ENCODE measurements at regions not wholly inside any gene's neighbourhood (a gene's known extent, or its start where the extent isn't known, plus 50 kb on each side); places are given as distances from the start of the nearest gene placed in this dataset.

DNA sequence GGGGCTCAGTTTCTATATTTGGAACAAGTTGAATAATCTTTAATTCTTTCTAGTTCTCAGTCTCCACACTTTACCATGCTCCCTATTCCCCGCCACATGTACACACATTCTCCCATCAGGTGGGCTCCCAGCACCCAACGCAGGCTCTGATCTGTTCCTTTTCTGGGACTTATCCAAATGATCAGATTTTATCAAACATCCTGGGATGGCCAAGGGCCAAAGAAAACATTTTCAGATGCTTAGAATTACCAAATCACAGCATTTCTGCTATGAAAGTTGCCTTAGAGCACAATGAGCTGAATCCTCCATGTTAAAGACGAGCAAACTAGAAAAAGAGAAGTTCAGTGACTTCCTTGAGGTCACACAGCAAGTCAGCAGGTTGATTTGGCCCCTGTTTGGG lies 153.4 kb downstream of the SEC61B start:
- no peak overlapping the region for H3K27ac ChIP-seq
- no peaks in the 10 kb centered on the region for H3K27me3 ChIP-seq (ENCODE audit: insufficient read depth, low read depth)
- no peaks in the 10 kb centered on the region for H4K20me1 ChIP-seq (ENCODE audit: insufficient read depth)
- no peak overlapping the region for H3K9ac ChIP-seq
- H2AFZ ChIP-seq (ENCODE audit: low read depth) = no peak overlapping the region
- no peak for TF ChIP-seq CTCF (conservative IDR thresholded peaks at IDR 0.05; ENCODE audit: low read depth, low read length)
- H3K4me3 ChIP-seq (IDR thresholded peaks at IDR 0.05; ENCODE audit: insufficient read depth, low read depth, low read length) = no peak overlapping the region
- H3K36me3 ChIP-seq (ENCODE audit: insufficient read depth) = no peaks in the 10 kb centered on the region
- no peaks in the 10 kb centered on the region for H3K4me1 ChIP-seq (ENCODE audit: low read depth, poor library complexity, severe bottlenecking)
- no peaks in the 10 kb centered on the region for H3K79me2 ChIP-seq (ENCODE audit: insufficient read depth, low read depth)
- no peak overlapping the region for H3K4me2 ChIP-seq

DNA sequence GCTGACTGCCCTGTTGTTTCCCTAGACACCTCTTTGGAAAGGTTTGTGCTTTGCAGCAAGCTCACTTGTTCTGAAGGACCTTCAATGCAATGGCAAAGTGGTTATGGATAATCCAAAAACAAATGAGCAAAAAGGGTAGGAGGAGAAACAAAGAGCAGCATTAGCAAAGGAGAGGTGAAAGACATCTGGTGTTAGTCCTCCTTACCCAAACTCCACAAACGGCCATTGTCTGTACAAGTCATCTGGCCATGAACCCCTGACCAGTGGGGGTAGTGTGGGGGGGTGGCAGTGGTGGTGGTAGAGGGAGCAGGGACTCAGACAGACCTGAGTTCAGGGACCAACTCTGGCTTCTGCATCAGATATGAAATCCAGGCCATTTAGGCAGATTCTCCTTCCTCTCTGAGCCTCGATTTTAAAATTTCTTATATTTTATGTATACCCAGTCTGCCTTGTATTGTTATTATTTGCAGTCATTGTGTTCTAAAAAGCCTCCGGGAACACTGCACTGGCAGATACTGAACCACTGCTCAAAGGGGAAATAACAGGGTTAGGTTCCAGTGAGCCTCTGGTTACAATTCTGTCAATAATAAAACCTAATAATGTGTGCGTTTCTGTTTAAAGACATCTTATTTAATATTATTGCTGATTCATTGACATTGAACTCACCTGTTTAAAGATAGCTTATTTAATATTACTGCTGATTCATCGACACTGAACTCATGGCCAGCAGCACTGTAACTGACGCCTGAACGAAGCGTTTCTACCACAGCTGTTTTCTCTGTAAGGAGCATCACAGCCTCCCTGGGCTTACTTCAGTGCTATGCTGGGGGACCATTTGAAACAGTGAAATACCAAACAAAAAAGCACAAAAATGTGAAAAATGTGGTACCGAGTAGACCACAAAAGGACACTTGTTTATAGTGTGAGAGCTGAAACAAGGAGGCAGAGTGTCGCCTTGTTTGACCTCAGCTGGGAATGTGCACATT lies 156.0 kb downstream of the SEC61B start:
- Histone ChIP-seq H3K27me3 (ENCODE audit: insufficient read depth, low read depth) (no peaks in the 10 kb centered on the region), H3K9ac (no peak overlapping the region), H3K36me3 (ENCODE audit: insufficient read depth) (no peaks in the 10 kb centered on the region), H2AFZ (ENCODE audit: low read depth) (no peak overlapping the region), H3K27ac (no peak overlapping the region), H3K4me2 (no peak overlapping the region), H3K4me3 (IDR thresholded peaks at IDR 0.05; ENCODE audit: insufficient read depth, low read depth, low read length) (no peak overlapping the region), H4K20me1 (ENCODE audit: insufficient read depth) (no peaks in the 10 kb centered on the region), H3K79me2 (ENCODE audit: insufficient read depth, low read depth) (no peaks in the 10 kb centered on the region), H3K4me1 (ENCODE audit: low read depth, poor library complexity, severe bottlenecking) (no peaks in the 10 kb centered on the region)
- TF ChIP-seq CTCF (conservative IDR thresholded peaks at IDR 0.05; ENCODE audit: low read depth, low read length) = no peak

GRCh38 chr9:99383536-99383935 lies 161.5 kb downstream of the SEC61B start:
- Histone ChIP-seq H2AFZ (ENCODE audit: low read depth) (no peak overlapping the region), H3K9ac (no peak overlapping the region), H3K79me2 (ENCODE audit: insufficient read depth, low read depth) (no peaks in the 10 kb centered on the region), H3K27ac (no peak overlapping the region), H3K36me3 (ENCODE audit: insufficient read depth) (no peaks in the 10 kb centered on the region), H3K27me3 (ENCODE audit: insufficient read depth, low read depth) (no peaks in the 10 kb centered on the region), H3K4me3 (IDR thresholded peaks at IDR 0.05; ENCODE audit: insufficient read depth, low read depth, low read length) (no peak overlapping the region), H4K20me1 (ENCODE audit: insufficient read depth) (no peaks in the 10 kb centered on the region), H3K4me2 (no peak overlapping the region), H3K4me1 (ENCODE audit: low read depth, poor library complexity, severe bottlenecking) (no peaks in the 10 kb centered on the region)
- TF ChIP-seq CTCF (conservative IDR thresholded peaks at IDR 0.05; ENCODE audit: low read depth, low read length) = no peak

DNA sequence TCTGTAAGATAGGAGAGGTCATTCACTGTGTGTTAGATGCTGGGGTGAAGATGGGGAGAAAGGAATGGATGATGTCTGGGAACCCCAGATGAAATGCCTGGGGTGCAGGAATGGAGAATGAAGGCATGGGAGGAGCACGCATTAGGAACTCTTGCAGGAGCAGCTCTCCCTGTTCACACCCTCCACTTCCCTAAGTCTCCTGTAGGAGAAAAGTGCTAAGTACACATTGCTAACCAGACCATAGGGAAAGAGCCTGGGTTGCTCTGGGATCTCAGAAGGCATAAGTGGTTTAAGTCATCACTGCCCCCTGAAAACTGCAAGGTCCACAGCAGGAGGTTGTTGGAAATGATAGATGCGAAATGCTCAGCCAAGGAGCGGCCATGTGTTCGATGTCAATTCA lies 163.1 kb downstream of the SEC61B start:
- H3K4me2 ChIP-seq = no peak overlapping the region
- no peaks in the 10 kb centered on the region for H3K4me1 ChIP-seq (ENCODE audit: low read depth, poor library complexity, severe bottlenecking)
- H3K4me3 ChIP-seq (IDR thresholded peaks at IDR 0.05; ENCODE audit: insufficient read depth, low read depth, low read length) = no peak overlapping the region
- H2AFZ ChIP-seq (ENCODE audit: low read depth) = no peak overlapping the region
- H3K9ac ChIP-seq = no peak overlapping the region
- no peak for TF ChIP-seq CTCF (conservative IDR thresholded peaks at IDR 0.05; ENCODE audit: low read depth, low read length)
- no peak overlapping the region for H3K27ac ChIP-seq
- H3K27me3 ChIP-seq (ENCODE audit: insufficient read depth, low read depth) = no peaks in the 10 kb centered on the region
- no peaks in the 10 kb centered on the region for H3K36me3 ChIP-seq (ENCODE audit: insufficient read depth)
- no peaks in the 10 kb centered on the region for H4K20me1 ChIP-seq (ENCODE audit: insufficient read depth)
- no peaks in the 10 kb centered on the region for H3K79me2 ChIP-seq (ENCODE audit: insufficient read depth, low read depth)
